Inflammatory macrophage treated with lipopolysaccharide for 1 hour (primary cell): ENCODE measurements at regions not wholly inside any gene's neighbourhood (a gene's known extent, or its start where the extent isn't known, plus 50 kb on each side); places are given as distances from the start of the nearest gene placed in this dataset.
"Not testable (repeated sequence)": the region's sequence is repeated elsewhere in the genome, so short reads cannot be mapped to it uniquely, and the experiment has no call there.

Experiments
- DNase-seq, 2 donors: peaks; one replicate each; pipeline ENCODE4 v3.0.0-alpha.2; 2020 to 2022

GRCh38 chr1:95297906-95298305 is 63.9 kb downstream of the RWDD3 start:
- DNase-seq: not testable (repeated sequence)

DNA sequence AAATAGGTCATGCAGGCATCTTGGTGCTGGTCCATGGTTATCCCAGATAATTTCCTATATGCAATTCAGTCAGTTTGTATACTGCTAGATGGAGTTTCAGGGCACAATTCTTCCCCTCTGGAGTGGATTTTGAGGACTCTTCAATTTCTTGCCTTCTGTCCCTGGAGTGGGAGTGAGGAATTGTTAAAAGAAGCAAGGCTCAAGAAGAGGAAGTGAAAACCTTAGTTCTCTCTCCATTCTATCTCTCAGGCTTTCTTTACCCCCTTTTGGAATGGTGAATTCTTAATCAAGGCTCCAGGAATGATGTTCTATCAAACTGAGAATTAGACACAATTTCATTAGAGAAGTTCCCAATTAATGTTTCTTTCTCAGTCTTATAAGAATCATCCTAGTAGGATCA is 67.1 kb downstream of the RWDD3 start:
- DNase-seq: no peak

- no peak for DNase-seq
Measured at GRCh38 chr1:95301614-95302013, 67.6 kb downstream of the RWDD3 start.

DNA sequence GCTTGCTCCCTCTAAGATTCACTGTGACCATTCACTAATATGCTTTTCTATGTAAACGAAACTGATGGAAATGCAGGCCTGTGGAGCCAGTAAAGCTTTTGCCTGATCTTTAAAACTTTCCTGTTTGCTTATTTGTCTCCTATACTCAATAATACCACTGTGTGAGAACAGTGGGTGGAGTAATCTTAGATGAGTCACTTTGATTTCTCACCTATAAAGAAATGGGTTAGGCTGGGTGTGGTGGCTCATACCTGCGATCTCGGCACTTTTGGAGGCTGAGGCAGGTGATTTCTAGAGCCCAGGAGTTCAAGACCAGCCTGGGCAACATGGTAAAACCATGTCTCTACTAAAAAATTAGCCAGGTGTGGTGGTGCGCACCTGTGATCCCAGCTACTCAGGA is 70.8 kb downstream of the RWDD3 start:
- DNase-seq: no peak

DNA sequence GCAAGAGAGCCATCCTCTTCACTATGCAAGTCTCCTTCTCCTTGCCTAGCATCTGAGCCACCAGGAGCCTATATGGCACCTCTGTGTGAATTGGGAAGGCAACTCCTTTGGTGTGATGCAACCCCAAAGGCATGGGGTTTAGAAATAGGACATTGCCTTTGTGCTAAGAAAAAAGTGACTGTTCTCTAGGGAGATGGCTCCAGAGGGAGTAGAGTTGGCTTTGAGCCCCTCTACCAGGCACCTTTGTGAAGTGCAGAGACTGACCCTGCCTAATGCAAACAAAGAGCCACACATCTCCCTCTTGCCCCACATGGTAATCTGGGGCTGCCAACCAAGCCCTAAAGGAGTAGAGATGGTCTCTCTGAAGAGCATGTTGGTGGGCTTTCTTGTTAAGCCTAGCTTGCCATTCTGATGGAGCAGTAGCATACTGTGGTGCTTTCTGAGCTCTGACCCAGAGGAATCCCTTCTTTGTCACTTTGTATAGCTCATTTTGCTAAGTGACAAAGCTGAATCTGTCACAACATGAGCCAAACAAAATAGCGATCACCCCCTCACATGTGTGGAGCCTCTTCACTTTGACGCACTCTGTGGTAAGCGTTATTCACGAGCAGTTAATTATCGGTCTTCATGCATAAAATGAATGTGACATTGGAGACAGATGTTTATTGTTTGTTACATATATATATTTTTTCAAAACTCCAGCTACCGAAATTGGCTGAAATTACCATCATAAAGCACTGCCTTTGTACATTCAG is 74.4 kb downstream of the RWDD3 start:
- no peak for DNase-seq

DNA sequence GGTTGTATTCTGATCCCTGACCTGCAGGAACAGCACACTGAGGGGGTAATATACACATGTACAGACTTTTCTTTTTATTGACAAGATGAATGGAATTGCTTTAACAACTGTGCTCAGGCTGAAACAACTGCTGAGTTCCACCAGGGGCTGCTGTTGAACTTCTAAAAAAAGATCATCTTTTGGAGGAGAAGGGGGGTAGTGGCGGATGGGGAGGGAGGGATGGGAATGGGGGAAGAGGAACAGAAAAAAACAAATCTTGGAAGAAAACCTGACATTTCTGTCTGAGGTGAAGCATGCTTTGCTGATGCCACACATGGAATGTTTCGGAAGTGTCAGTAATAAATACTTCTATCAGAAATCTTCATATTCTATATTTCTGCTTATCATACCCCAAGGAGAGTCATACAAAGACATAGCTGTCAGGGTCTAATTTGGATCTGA is 75.0 kb downstream of the RWDD3 start:
- DNase-seq: no peak

DNA sequence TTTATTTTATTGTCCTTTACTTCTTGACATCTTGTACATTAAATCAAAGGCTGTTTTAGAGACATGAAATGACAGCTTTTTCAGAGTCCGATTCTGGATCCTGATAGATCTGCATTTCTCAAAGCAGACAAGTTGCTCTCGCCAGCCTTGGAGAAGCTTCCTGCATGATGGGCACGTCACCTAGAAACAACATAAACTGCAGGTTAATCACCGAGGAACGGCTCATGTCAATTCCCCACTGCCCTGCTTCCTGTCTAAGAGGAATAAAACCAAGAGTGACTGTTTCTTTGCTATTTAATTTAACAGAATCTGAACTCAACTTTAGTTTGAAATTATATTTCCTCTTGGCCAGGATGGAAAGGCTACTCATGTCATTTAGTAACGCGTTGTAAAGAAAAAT is 77.0 kb downstream of the RWDD3 start:
- no peak for DNase-seq

GRCh38 chr1:95311762-95312161 is 77.8 kb downstream of the RWDD3 start:
- no peak for DNase-seq

GRCh38 chr1:95312181-95312580 is 78.2 kb downstream of the RWDD3 start:
- DNase-seq: no peak

DNA sequence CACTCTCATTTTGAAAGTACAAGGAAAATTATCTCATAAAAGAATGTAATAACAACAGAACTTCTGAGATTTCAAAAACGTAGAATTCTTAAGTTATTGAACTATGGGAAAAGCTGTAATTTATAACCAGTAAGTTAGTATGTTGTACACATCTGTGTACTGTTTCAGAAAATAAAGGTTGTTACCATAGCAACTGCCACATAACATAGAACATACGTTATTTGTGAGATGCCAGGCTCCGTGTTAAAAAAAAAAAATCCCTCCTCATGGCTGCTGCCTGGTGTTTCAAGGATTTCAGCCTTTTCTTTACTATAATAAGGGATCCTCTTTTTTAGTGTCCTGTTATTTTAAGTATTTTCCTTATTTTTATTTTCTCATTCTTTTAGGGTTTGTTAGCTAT is 79.5 kb downstream of the RWDD3 start:
- no peak for DNase-seq

DNA sequence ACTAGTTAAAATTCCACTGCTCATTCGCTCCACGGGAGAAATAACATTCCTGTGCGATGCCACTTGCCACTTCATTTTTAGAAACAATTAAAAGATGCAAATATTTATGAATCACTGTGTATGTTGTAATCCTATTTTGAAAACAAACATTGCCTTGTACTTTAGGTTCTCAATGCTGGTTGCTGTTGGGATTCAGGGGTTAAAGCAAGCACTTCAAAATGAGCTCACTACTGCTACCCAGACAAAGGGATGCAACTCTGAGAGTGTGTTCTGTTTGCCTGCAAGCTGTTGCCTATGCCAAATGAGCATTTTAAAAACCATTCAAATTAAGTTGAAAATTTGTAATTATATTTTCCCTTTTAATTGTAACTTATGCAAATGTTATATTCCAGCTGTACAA is 87.5 kb downstream of the RWDD3 start:
- DNase-seq: no peak

DNA sequence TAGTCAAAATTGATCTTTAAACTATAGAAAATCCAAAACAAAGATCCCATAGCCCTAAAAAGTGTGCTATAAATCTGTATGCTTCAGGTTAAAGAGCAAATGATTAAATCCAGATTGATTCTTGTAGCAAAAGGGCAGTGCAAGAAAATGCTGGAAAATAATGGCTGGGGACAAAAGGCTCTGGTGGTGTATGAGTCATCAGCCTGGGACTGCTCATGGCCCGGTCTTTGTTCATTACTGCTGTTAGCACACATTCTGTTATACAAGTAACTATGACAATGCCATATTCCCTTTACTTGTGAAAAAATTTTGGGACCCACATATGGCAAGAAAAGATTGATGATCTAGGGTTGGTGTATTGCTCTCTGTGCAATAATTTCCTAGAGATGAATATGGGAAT is 89.1 kb downstream of the RWDD3 start:
- DNase-seq: no peak

DNA sequence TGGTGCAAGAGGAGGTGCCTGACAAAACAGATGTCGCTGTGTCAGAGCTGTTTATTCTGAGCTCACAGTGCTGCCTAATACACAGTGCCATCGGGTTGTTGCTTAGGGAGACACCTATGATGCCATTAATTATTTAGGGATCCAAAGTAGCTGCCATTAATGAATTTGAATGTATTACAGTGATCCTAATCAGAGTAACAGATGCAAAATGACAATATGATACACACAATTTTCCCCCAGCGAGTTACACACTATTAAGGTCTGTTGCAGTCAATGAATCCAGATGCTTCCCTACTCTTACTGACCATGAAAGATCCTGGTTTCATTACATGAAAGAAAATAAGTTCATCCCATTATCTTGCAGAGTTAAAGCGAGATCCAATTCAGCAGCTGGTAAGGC is 91.3 kb downstream of the RWDD3 start:
- no peak for DNase-seq

DNA sequence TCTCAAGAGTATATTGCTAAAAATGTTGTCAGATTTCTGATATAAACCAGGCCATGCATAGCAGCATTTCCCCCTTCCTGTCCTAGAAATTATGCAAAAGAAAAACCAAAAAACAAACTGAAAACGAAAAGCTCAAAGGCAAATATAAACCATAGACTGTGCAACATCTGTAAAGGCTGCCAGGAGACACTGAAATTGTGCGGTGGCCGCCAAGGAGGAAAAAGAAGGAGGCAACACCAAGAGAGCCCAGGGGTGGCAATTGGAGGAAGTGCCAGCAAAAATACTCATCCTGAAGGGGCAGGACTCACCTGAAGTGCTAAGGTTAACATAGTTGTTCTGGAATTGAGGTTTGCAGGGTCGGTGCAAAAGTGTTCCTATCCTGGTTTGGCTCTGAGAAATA is 92.0 kb downstream of the RWDD3 start:
- no peak for DNase-seq

DNA sequence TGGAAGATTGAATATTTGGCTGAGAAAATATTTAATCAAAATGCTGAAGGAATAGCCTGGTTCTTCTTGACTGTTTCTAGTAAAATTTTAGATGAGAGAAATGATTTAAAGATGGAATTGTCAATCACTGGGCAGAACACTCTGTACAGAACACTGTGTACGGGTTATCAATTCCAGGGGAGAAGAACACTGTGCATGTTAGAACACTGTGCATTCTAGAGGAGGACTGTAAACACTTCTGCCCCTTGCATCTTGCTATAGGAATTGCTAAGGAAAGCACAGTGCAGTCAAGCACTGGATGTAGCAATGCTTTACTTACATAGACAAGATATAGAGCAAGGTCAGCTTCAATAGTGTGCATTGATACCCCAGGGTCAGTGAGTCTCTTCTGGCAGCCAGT is 98.7 kb downstream of the RWDD3 start:
- no peak for DNase-seq

GRCh38 chr1:95339377-95339776 is 105.4 kb downstream of the RWDD3 start:
- no peak for DNase-seq

- DNase-seq: no peak
Measured at GRCh38 chr1:95340061-95340460, 106.1 kb downstream of the RWDD3 start.

DNA sequence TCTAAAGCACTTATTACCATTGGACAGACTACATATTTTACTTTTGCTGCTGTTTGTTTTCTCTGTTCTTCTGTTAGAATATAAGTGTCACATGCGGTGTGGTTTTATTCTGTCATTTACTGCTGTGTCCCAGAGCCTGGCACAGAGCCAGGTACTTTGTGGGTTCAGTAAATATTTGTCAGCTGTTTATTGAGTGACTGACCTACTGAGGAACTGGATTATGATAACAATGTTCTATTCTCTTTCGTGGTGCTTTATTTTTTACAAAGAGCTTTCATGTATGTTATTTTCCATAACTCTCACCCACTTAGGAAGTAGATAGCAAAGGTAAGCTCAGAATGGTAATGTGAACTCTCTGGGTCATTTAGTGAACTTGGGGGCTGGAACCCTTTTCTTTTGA is 118.8 kb downstream of the RWDD3 start:
- DNase-seq: no peak

DNA sequence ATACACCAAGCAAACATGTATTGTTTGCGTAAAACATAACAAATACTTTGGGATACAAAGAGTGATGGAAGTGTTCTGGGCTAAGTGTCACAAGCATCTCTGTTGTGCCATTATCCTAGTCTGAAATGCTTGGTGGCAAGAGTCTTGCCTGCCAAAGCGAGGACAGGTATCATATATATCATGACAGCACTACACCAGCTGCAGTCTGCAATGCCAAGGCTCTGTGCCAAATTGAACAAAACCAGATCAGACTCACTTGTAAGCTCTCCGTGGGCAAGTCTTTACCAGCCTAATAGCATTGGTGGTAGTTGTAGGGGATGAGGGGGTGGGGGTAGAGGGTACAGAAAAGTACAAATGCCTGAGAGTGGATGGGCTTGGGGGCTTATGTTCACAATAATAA is 119.2 kb downstream of the RWDD3 start:
- no peak for DNase-seq

GRCh38 chr1:95364546-95364945 is 130.5 kb downstream of the RWDD3 start:
- no peak for DNase-seq

- no peak for DNase-seq
Measured at GRCh38 chr1:95366498-95366897, 132.5 kb downstream of the RWDD3 start.

DNA sequence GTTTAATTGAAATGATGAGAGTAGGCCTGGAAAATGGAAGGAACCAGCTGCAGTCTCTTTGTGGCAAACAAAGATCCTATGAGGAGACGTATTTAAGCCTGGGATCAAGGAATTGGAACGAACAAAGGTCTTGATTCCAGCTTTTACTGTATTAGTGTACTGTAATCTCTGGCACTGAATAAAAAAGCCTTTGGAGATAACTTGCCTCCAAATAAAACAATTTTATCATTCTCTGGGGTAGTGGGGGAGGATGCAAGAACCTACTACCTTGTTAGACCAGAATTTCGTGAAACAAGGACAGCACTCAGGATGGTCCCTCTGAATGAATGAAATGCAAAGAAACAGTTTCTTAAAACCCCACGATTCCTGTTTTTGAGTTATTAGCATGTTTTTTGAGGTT is 134.2 kb downstream of the RWDD3 start:
- no peak for DNase-seq

DNA sequence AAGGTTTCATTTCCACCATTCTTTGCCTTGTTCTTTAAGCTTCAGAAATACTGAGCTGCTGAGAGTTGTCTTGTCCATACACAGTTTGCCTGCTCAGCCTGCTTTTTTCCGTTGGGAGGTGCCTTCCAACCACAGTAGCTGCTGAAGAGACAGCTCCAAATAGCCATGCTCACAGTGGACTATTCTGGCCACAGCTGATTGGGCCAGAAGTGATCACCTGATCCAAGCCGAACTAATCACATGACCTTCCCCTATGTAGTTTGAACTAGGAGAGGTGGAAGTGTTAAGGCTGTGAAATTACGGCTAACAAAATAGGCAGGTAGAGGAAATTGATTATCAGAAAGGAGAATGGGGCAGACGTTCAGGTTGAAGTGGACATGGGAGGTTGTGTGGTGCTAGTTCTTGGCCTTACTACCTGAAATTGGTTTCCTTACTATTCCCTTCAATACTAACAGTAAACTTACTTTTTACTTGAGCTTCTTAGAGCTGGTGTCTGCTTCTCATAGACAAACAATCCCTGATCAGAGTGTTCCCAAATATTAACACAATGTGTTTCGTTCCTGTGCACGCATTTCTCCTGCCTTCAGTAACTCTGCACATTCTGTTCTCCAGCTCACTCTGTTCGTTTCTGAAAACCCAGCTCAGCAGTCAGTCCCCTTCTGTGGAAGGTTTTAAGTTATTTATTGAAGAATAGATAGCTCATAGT is 136.1 kb downstream of the RWDD3 start:
- DNase-seq: no peak

DNA sequence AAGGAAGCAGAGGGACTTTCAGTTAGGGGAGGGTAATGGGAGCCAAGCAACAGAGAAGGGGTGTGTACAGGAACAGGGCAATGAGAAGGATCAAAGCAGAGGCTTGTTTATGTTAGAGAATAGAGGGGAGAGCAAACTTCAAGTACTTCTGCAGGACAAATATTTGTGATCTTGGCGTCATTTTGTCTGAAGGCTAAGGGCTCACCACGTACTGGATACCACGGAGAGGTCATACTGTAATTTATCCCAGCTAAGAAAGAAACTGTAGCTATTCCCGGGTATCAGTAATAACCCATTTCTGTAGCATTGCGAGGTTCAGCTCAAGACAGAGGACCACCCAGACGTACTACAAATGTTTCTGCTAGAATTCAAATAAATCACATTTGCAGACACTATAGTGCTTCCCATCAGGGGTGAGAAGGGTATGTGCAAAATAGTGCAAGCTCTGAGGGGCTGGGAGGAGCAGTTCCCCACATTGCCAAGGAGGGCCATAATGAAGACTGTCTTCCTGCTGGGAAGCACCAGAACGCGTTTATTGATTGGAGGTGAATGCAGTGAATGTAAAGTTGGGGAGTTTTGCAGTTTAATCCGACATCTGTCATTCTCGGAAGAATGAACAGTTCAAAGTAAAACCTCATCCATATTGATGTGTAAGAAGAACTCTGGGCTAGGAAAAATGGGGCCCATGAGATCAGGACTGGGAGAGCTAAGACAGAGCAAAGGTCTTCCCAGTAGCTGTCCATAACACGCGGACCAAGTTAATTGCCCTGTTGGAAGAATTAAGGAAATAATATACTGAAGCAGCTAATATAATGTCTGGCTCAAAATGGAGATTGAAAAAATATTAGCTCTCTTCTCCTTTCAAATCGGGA is 136.9 kb downstream of the RWDD3 start:
- no peak for DNase-seq
